Astrocyte of the cerebellum (primary cell): ENCODE measurements at regions not wholly inside any gene's neighbourhood (a gene's known extent, or its start where the extent isn't known, plus 50 kb on each side); places are given as distances from the start of the nearest gene placed in this dataset.

Experiments
- DNase-seq: peaks from one replicate; pipeline ENCODE4 v3.0.0-alpha.2; 2011; ENCODE audit warnings: low read depth
- H3K4me3 ChIP-seq: 2 replicates; pipeline ENCODE4 v1.5.1; 2011; ENCODE audit warnings: mild to moderate bottlenecking, low read depth, low read length, moderate library complexity
- CTCF ChIP-seq: IDR thresholded peaks from 2 replicates; pipeline ENCODE4 v1.5.1; 2012; ENCODE audit warnings: low read length, low read depth, moderate library complexity, mild to moderate bottlenecking; ENCODE audit errors: missing control alignments
- in situ Hi-C: cut with HindIII; loops from 2 replicates; pipeline ENCODE4 v1.10.0; 2017; ENCODE audit warnings: low sequenced_read_pairs

GRCh38 chr17:68749349-68750207 is 148.4 kb upstream of the FAM20A start:
- no peak overlapping the region for H3K4me3 ChIP-seq

GRCh38 chr17:68748381-68748780 is 147.2 kb upstream of the FAM20A start:
- H3K4me3 ChIP-seq: no peak overlapping the region
- TF ChIP-seq CTCF: no peak
- in situ Hi-C loops: no loop called here
- no peak for DNase-seq

More at GRCh38 chr17:68749349-68750207, 148.4 kb upstream of the FAM20A start:
- DNase-seq: no peak
- in situ Hi-C loops: no loop called here
- TF ChIP-seq CTCF: no peak

- no peak for TF ChIP-seq CTCF
- in situ Hi-C loops: no loop called here
- H3K4me3 ChIP-seq: no peak overlapping the region
- DNase-seq: no peak
Observed at GRCh38 chr17:68740555-68741447, 139.6 kb upstream of the FAM20A start.

GRCh38 chr17:68737761-68738443 is 136.7 kb upstream of the FAM20A start:
- TF ChIP-seq CTCF: no peak
- in situ Hi-C loops: no loop called here
- DNase-seq: no peak

GRCh38 chr17:68734931-68735330 is 133.8 kb upstream of the FAM20A start:
- H3K4me3 ChIP-seq: no peak overlapping the region
- no peak for DNase-seq
- in situ Hi-C loops: no loop called here
- no peak for TF ChIP-seq CTCF

More at GRCh38 chr17:68737761-68738443, 136.7 kb upstream of the FAM20A start:
- no peak overlapping the region for H3K4me3 ChIP-seq
